HepG2 (cell line): ENCODE measurements at regions not wholly inside any gene's neighbourhood (a gene's known extent, or its start where the extent isn't known, plus 50 kb on each side); places are given as distances from the start of the nearest gene placed in this dataset.

ENCODE experiments used
- ATAC-seq: fragments of 200-7000 bp; cut with Tn5 transposase; 3 replicates; pipeline ENCODE4 v1.9.1; 2020; ENCODE audit warnings: mild to moderate bottlenecking, moderate library complexity
- BruUV-seq: library from RNA; stranded (reverse); fragments of 400-500 nt; replicated peaks from 2 replicates; lab custom pipeline; 2021; lab: Mats Ljungman, UMichigan
- CTCF ChIA-PET: fragments of 300-600 bp; formaldehyde crosslinking; extraction: SDS; loops from one replicate; lab custom pipeline; 2021; ENCODE audit warnings: low total read pairs, inconsistent platforms, low intra/inter-chr PET ratio; lab: Yijun Ruan, JAX
- POLR2A ChIA-PET: fragments of 350-600 bp; sonication (Branson Sonifier 250); formaldehyde crosslinking; loops from one replicate; lab custom pipeline; 2020; ENCODE audit warnings: antibody characterized with exemption, inconsistent platforms; lab: Yijun Ruan, JAX
- DNase-seq: peaks from one replicate; pipeline ENCODE4 v3.0.0-alpha.2; 2015; ENCODE audit warnings: low spot score
- FAIRE-seq: peaks from 3 replicates; lab custom pipeline; 2011; peaks lifted over from hg19 to GRCh38; lab: Jason Lieb, UNC
- H2AFZ ChIP-seq: one replicate; pipeline ENCODE4 v1.6.1; 2011; ENCODE audit warnings: low read length, inconsistent platforms
- H3K27ac ChIP-seq: fragments of 300-600 bp; 3 replicates; pipeline ENCODE4 v1.8.0; 2011; ENCODE audit warnings: mixed run types, mild to moderate bottlenecking, mixed read lengths, low read length, inconsistent platforms; ENCODE audit not compliant: insufficient read depth; ENCODE audit errors: extremely low read length
- H3K27me3 ChIP-seq, 2 experiments: fragments of 200-600 bp in 1 of 2; 2 replicates in 1 of 2; 3 replicates in 1 of 2; pipeline versions ENCODE4 v1.6.0 to v1.8.0; 2011; ENCODE audit warnings: low read length in 2 of 2, mild to moderate bottlenecking in 2 of 2, moderate library complexity in 2 of 2, inconsistent platforms in 1 of 2; ENCODE audit not compliant: insufficient read depth in 2 of 2, control insufficient read depth in 1 of 2
- H3K36me3 ChIP-seq, 2 experiments: fragments of 200-600 bp in 1 of 2; replicated peaks in 1 of 2; 2 replicates in 1 of 2; 3 replicates in 1 of 2; pipeline versions ENCODE4 v1.5.1 to v1.8.0; 2011; ENCODE audit warnings: low read length in 2 of 2, inconsistent platforms in 1 of 2; ENCODE audit not compliant: insufficient read depth in 2 of 2, control insufficient read depth in 1 of 2
- H3K4me1 ChIP-seq: 2 replicates; pipeline ENCODE4 v1.5.1; 2012; ENCODE audit warnings: low read length, inconsistent platforms; ENCODE audit not compliant: insufficient read depth
- H3K4me2 ChIP-seq: 2 replicates; pipeline ENCODE4 v1.6.0; 2011; ENCODE audit warnings: low read depth, low read length, inconsistent platforms
- H3K4me3 ChIP-seq, 3 experiments: fragments of 200-600 bp in 1 of 3; sonication (generic), shearing (Covaris generic) in 1 of 3; replicated peaks in 1 of 3; 2 replicates each; pipeline ENCODE4 v1.5.1; 2011 to 2016; ENCODE audit warnings: low read length in 3 of 3, inconsistent platforms in 2 of 3, low read depth in 2 of 3, mild to moderate bottlenecking in 2 of 3, control low read depth in 1 of 3, mixed read lengths in 1 of 3; ENCODE audit not compliant: insufficient read depth in 1 of 3
- H3K79me2 ChIP-seq: one replicate; pipeline ENCODE4 v1.6.1; 2011; ENCODE audit warnings: low read length, inconsistent platforms; ENCODE audit not compliant: insufficient read depth
- H3K9ac ChIP-seq: 2 replicates; pipeline ENCODE4 v1.6.0; 2011; ENCODE audit warnings: mild to moderate bottlenecking, low read depth, low read length, inconsistent platforms; ENCODE audit not compliant: insufficient read depth
- H3K9me3 ChIP-seq: 2 replicates; pipeline ENCODE4 v1.5.1; 2012; ENCODE audit warnings: mild to moderate bottlenecking, low read length
- H4K20me1 ChIP-seq: 2 replicates; pipeline ENCODE4 v1.6.0; 2011; ENCODE audit warnings: inconsistent platforms, mild to moderate bottlenecking, low read length, moderate library complexity; ENCODE audit not compliant: insufficient read depth
- AGO2 ChIP-seq: fragments of 200-400 bp; formaldehyde crosslinking; optimal IDR thresholded peaks from 2 replicates; pipeline ENCODE3; 2017; ENCODE audit warnings: mild to moderate bottlenecking, low read depth, low read length, moderate library complexity
- E2F2 ChIP-seq: sonication (generic); formaldehyde crosslinking; IDR thresholded peaks from 2 replicates; pipeline ENCODE4 v1.4.0; 2020; ENCODE audit warnings: missing genetic modification reagents, borderline replicate concordance
- HINFP ChIP-seq: sonication (generic); formaldehyde crosslinking; IDR thresholded peaks from 2 replicates; pipeline ENCODE4 v1.4.0; 2020; ENCODE audit warnings: low read depth, mild to moderate bottlenecking, missing genetic modification reagents
- JARID2 ChIP-seq: sonication (generic); formaldehyde crosslinking; IDR thresholded peaks from 2 replicates; pipeline ENCODE4 v1.8.1; 2023; ENCODE audit warnings: missing genetic modification reagents, inconsistent platforms; ENCODE audit not compliant: insufficient replicate concordance
- MAFK ChIP-seq, 2 experiments: IDR thresholded peaks in 1 of 2; conservative IDR thresholded peaks in 1 of 2; 2 replicates each; pipeline ENCODE4 v1.6.1; 2011; ENCODE audit warnings: improper control_type of control experiment in 2 of 2, low read length in 2 of 2
- NCOA5 ChIP-seq: sonication (generic); formaldehyde crosslinking; IDR thresholded peaks from 2 replicates; pipeline ENCODE4 v1.4.0; 2020; ENCODE audit warnings: missing genetic modification reagents
- PRMT3 ChIP-seq: sonication (generic); formaldehyde crosslinking; IDR thresholded peaks from 2 replicates; pipeline ENCODE4 v1.8.1; 2022; ENCODE audit warnings: low read depth, mild to moderate bottlenecking, moderate library complexity, missing genetic modification reagents, borderline replicate concordance
- SIX4 ChIP-seq: sonication (generic); formaldehyde crosslinking; IDR thresholded peaks from 2 replicates; pipeline ENCODE4 v1.4.0; 2020; ENCODE audit warnings: missing genetic modification reagents
- TFDP2 ChIP-seq: sonication (generic); formaldehyde crosslinking; IDR thresholded peaks from 2 replicates; pipeline ENCODE4 v1.4.0; 2020; ENCODE audit warnings: missing genetic modification reagents
- USF2 ChIP-seq, 2 experiments: sonication (generic) in 1 of 2; formaldehyde crosslinking in 1 of 2; IDR thresholded peaks; 2 replicates each; pipeline versions ENCODE4 v1.5.1 to v1.6.1; 2011 to 2020; ENCODE audit warnings: borderline replicate concordance in 1 of 2, low read depth in 1 of 2, low read length in 1 of 2, mild to moderate bottlenecking in 1 of 2, missing genetic modification reagents in 1 of 2, moderate library complexity in 1 of 2
- ZFP90 ChIP-seq: sonication (generic); formaldehyde crosslinking; IDR thresholded peaks from 2 replicates; pipeline ENCODE4 v1.8.0; 2022; ENCODE audit warnings: missing genetic modification reagents, mild to moderate bottlenecking, inconsistent platforms, borderline replicate concordance
- ZNF12 ChIP-seq: sonication (generic); formaldehyde crosslinking; IDR thresholded peaks from 2 replicates; pipeline ENCODE4 v1.5.0; 2020; ENCODE audit warnings: missing genetic modification reagents
- ZNF256 ChIP-seq: sonication (generic); formaldehyde crosslinking; conservative IDR thresholded peaks from 2 replicates; pipeline ENCODE4 v1.4.0; 2020; ENCODE audit warnings: missing genetic modification reagents
- ZNF552 ChIP-seq: sonication (generic); formaldehyde crosslinking; IDR thresholded peaks from 2 replicates; pipeline ENCODE4 v1.9.0; 2022; ENCODE audit warnings: missing genetic modification reagents, mild to moderate bottlenecking, borderline replicate concordance
- ZNF556 ChIP-seq: sonication (generic); formaldehyde crosslinking; IDR thresholded peaks from 2 replicates; pipeline ENCODE4 v1.4.0; 2020; ENCODE audit warnings: mild to moderate bottlenecking, missing genetic modification reagents, borderline replicate concordance
- ZNF615 ChIP-seq: sonication (generic); formaldehyde crosslinking; IDR thresholded peaks from 2 replicates; pipeline ENCODE4 v1.5.0; 2020; ENCODE audit warnings: mild to moderate bottlenecking, missing genetic modification reagents, borderline replicate concordance
- ZNF788 ChIP-seq: sonication (generic); formaldehyde crosslinking; IDR thresholded peaks from 2 replicates; pipeline ENCODE4 v1.5.0; 2020; ENCODE audit warnings: mild to moderate bottlenecking, missing genetic modification reagents, borderline replicate concordance
- WGBS: methylation state at CpG from one replicate; pipeline ENCODE4 v1.1.6; 2017; ENCODE audit warnings: low lambda C conversion rate; 5-methylcytosine and 5-hydroxymethylcytosine counted together
- in situ Hi-C: cut with HindIII; loops from 2 replicates; pipeline ENCODE4 v1.10.0; 2017; ENCODE audit warnings: low pct_unique_long_range_greater_than_20kb; ENCODE audit not compliant: extremely low pct_ligation_motif_present
- intact Hi-C: fragments of 100-400 bp; cut with micrococcal nuclease; formaldehyde crosslinking; loops from one replicate; pipeline ENCODE4 v1.10.0; 2022; ENCODE audit not compliant: unreplicated experiment

GRCh38 chr15:93855181-93855826 lies 376.1 kb upstream of the MCTP2 start:
- FAIRE-seq (no peak), DNase-seq (no peak), ATAC-seq (no peak)
- no peaks in the 10 kb centered on the region; a peak in 1 of 5 replicates for H3K27me3 ChIP-seq
- WGBS = 22% methylated on average over 4 of the region's 4 CpGs
- H3K4me2 ChIP-seq = no peak overlapping the region
- no peak overlapping the region for H2AFZ ChIP-seq
- ChIA-PET CTCF (no interaction called here), POLR2A (no interaction called here)
- no peaks in the 10 kb centered on the region for H3K36me3 ChIP-seq
- no peaks in the 10 kb centered on the region for H3K9me3 ChIP-seq
- H3K27ac ChIP-seq = no peak overlapping the region
- BruUV-seq = no TSS peak
- intact Hi-C loops (no loop called here), in situ Hi-C loops (no loop called here)
- H3K4me3 ChIP-seq = no peak overlapping the region
- no peak for TF ChIP-seq NCOA5 (CRISPR knock-in tag)
- no peak for TF ChIP-seq ZNF552
- TF ChIP-seq USF2 (IDR thresholded peaks at IDR 0.05; ENCODE audit: low read depth, low read length) = no peak
- no peak for TF ChIP-seq USF2 (CRISPR knock-in tag; IDR thresholded peaks at IDR 0.05; ENCODE audit: borderline replicate concordance)
- TF ChIP-seq ZNF556 (CRISPR knock-in tag) = no peak
- no peak for TF ChIP-seq PRMT3
- TF ChIP-seq E2F2 = no peak
- TF ChIP-seq ZNF12 (CRISPR knock-in tag) = no peak
- no peak for TF ChIP-seq SIX4 (CRISPR knock-in tag)
- no peak for TF ChIP-seq ZFP90
- no peak for TF ChIP-seq AGO2
- TF ChIP-seq JARID2 = no peak
- no peak for TF ChIP-seq MAFK (conservative IDR thresholded peaks at IDR 0.05 in 1 of 2, IDR thresholded peaks at IDR 0.05 in 1 of 2; ENCODE audit: low read length in 2 of 2)
- TF ChIP-seq HINFP (CRISPR knock-in tag) = no peak
- TF ChIP-seq ZNF788 (CRISPR knock-in tag) = no peak
- TF ChIP-seq ZNF615 (CRISPR knock-in tag) = no peak
- no peak for TF ChIP-seq ZNF256 (CRISPR knock-in tag)
- no peak for TF ChIP-seq TFDP2 (CRISPR knock-in tag)
- H3K4me1 ChIP-seq = no peaks in the 10 kb centered on the region
- H4K20me1 ChIP-seq = no peaks in the 10 kb centered on the region
- no peaks in the 10 kb centered on the region for H3K79me2 ChIP-seq
- H3K9ac ChIP-seq = no peak overlapping the region
